A549 (cell line): ENCODE measurements at regions not wholly inside any gene's neighbourhood (a gene's known extent, or its start where the extent isn't known, plus 50 kb on each side); places are given as distances from the start of the nearest gene placed in this dataset.

Experiments used
- CEBPB ChIP-seq, 2 experiments: fragments of >200 bp in 1 of 2; sonication (Bioruptor Twin) in 1 of 2; formaldehyde crosslinking in 1 of 2; IDR thresholded peaks; 2 replicates each; pipeline ENCODE4 v1.6.1; 2012 to 2016
- CTCF ChIP-seq: fragments of >200 bp; sonication (Bioruptor Twin); formaldehyde crosslinking; IDR thresholded peaks from 3 replicates; pipeline ENCODE4 v1.5.1; 2016
- JUNB ChIP-seq: fragments of >200 bp; sonication (Bioruptor Twin); formaldehyde crosslinking; IDR thresholded peaks from 2 replicates; pipeline ENCODE4 v1.6.1; 2016
- MAX ChIP-seq: IDR thresholded peaks from 2 replicates; pipeline ENCODE4 v1.6.1; 2012
- REST ChIP-seq: fragments of 200-600 bp; sonication (generic); IDR thresholded peaks from 2 replicates; pipeline ENCODE4 v1.6.1; 2016; ENCODE audit warnings: antibody characterized with exemption, mild to moderate bottlenecking, moderate library complexity

GRCh38 chr15:56844471-56844870, 74.0 kb upstream of the TCF12 start:
- TF ChIP-seq CTCF (no peak), CEBPB (IDR thresholded peaks at IDR 0.05) (no peak), JUNB (no peak), MAX (no peak), REST (no peak)
